KMS-11 (cell line): ENCODE measurements at regions not wholly inside any gene's neighbourhood (a gene's known extent, or its start where the extent isn't known, plus 50 kb on each side); places are given as distances from the start of the nearest gene placed in this dataset.
"Not testable (repeated sequence)": the region's sequence is repeated elsewhere in the genome, so short reads cannot be mapped to it uniquely, and the experiment has no call there.

ENCODE experiments used
- H2AFZ ChIP-seq: fragments of 200-600 bp; sonication (generic); 2 replicates; pipeline ENCODE4 v1.6.1; 2016; ENCODE audit warnings: antibody characterized with exemption, mixed run types, low read depth
- H3K27ac ChIP-seq: fragments of 200-600 bp; sonication (generic); 2 replicates; pipeline ENCODE4 v1.6.1; 2016; ENCODE audit warnings: mild to moderate bottlenecking, mixed run types
- H3K27me3 ChIP-seq: fragments of 200-600 bp; sonication (generic); 2 replicates; pipeline ENCODE4 v1.6.1; 2017; ENCODE audit warnings: mild to moderate bottlenecking, low read depth, mixed run types, moderate library complexity; ENCODE audit not compliant: insufficient read depth
- H3K36me3 ChIP-seq: fragments of 200-600 bp; sonication (generic); 2 replicates; pipeline ENCODE4 v1.6.1; 2017; ENCODE audit warnings: mild to moderate bottlenecking, mixed run types; ENCODE audit not compliant: insufficient read depth
- H3K4me1 ChIP-seq: fragments of 200-600 bp; sonication (generic); 2 replicates; pipeline ENCODE4 v1.6.1; 2016; ENCODE audit warnings: mild to moderate bottlenecking, low read depth, mixed run types; ENCODE audit not compliant: poor library complexity, severe bottlenecking
- H3K4me2 ChIP-seq: fragments of 200-600 bp; sonication (generic); 2 replicates; pipeline ENCODE4 v1.7.0; 2016; ENCODE audit warnings: mild to moderate bottlenecking, mixed run types
- H3K4me3 ChIP-seq: fragments of 200-600 bp; sonication (generic); IDR thresholded peaks from 2 replicates; pipeline ENCODE4 v1.6.1; 2017; ENCODE audit warnings: low read depth, low read length, mixed read lengths; ENCODE audit not compliant: insufficient read depth
- H3K79me2 ChIP-seq: fragments of 200-600 bp; sonication (generic); 2 replicates; pipeline ENCODE4 v1.6.1; 2016; ENCODE audit warnings: low read depth, mixed run types; ENCODE audit not compliant: insufficient read depth
- H3K9ac ChIP-seq: fragments of 200-600 bp; sonication (generic); 2 replicates; pipeline ENCODE4 v1.6.1; 2016; ENCODE audit warnings: mild to moderate bottlenecking, mixed run types
- H4K20me1 ChIP-seq: fragments of 200-600 bp; sonication (generic); 2 replicates; pipeline ENCODE4 v1.6.1; 2016; ENCODE audit warnings: mild to moderate bottlenecking, mixed run types; ENCODE audit not compliant: insufficient read depth
- CTCF ChIP-seq: fragments of 200-600 bp; sonication (generic); conservative IDR thresholded peaks from 2 replicates; pipeline ENCODE4 v1.6.1; 2017; ENCODE audit warnings: low read depth, mild to moderate bottlenecking, antibody characterized with exemption, low read length, moderate library complexity, mixed read lengths

- Histone ChIP-seq H3K4me3 (no peak overlapping the region), H2AFZ (no peak overlapping the region), H4K20me1 (no peaks in the 10 kb centered on the region), H3K36me3 (no peaks in the 10 kb centered on the region), H3K27ac (no peak overlapping the region), H3K79me2 (no peaks in the 10 kb centered on the region), H3K9ac (no peak overlapping the region), H3K27me3 (no peaks in the 10 kb centered on the region), H3K4me1 (peaks cover 30% of the 10 kb centered on the region), H3K4me2 (no peak overlapping the region)
- no peak for TF ChIP-seq CTCF
These were observed 188.6 kb downstream of the STK31 start for GRCh38 chr7:23898619-23899018.

- not testable (repeated sequence) for H3K36me3 ChIP-seq, H4K20me1 ChIP-seq, H3K4me1 ChIP-seq, H3K27ac ChIP-seq, H3K9ac ChIP-seq, H3K27me3 ChIP-seq, H3K4me3 ChIP-seq, H3K79me2 ChIP-seq, H3K4me2 ChIP-seq, H2AFZ ChIP-seq
These were observed 194.9 kb downstream of the STK31 start for GRCh38 chr7:23904901-23905300.

- Histone ChIP-seq H3K4me3 (no peak overlapping the region), H2AFZ (no peak overlapping the region), H3K27me3 (no peaks in the 10 kb centered on the region), H3K9ac (no peak overlapping the region), H4K20me1 (no peaks in the 10 kb centered on the region), H3K36me3 (no peaks in the 10 kb centered on the region), H3K79me2 (no peaks in the 10 kb centered on the region), H3K4me1 (no peaks in the 10 kb centered on the region), H3K27ac (no peak overlapping the region), H3K4me2 (no peak overlapping the region)
- no peak for TF ChIP-seq CTCF
These were observed 197.0 kb downstream of the STK31 start for GRCh38 chr7:23907012-23907411.

- H3K79me2 ChIP-seq, result no peaks in the 10 kb centered on the region
- no peak for TF ChIP-seq CTCF
- H3K4me1 ChIP-seq, result no peaks in the 10 kb centered on the region
- no peaks in the 10 kb centered on the region for H4K20me1 ChIP-seq
- H3K27me3 ChIP-seq, result no peaks in the 10 kb centered on the region
- no peak overlapping the region for H3K9ac ChIP-seq
- H3K36me3 ChIP-seq, result no peaks in the 10 kb centered on the region
- no peak overlapping the region for H3K27ac ChIP-seq
- no peak overlapping the region for H3K4me3 ChIP-seq
- no peak overlapping the region for H3K4me2 ChIP-seq
- no peak overlapping the region for H2AFZ ChIP-seq
These were observed 199.4 kb downstream of the STK31 start for GRCh38 chr7:23909426-23909825.

GRCh38 chr7:23912065-23912464 lies 202.0 kb downstream of the STK31 start:
- H3K9ac ChIP-seq, result no peak overlapping the region
- TF ChIP-seq CTCF, result no peak
- H4K20me1 ChIP-seq, result no peaks in the 10 kb centered on the region
- H3K79me2 ChIP-seq, result no peaks in the 10 kb centered on the region
- H3K4me3 ChIP-seq, result no peak overlapping the region
- no peak overlapping the region for H3K27ac ChIP-seq
- H3K4me2 ChIP-seq, result no peak overlapping the region
- no peak overlapping the region for H2AFZ ChIP-seq
- H3K4me1 ChIP-seq, result no peaks in the 10 kb centered on the region
- no peaks in the 10 kb centered on the region for H3K36me3 ChIP-seq
- H3K27me3 ChIP-seq, result no peaks in the 10 kb centered on the region
